ENCODE measurements at regions not wholly inside any gene's neighbourhood (a gene's known extent, or its start where the extent isn't known, plus 50 kb on each side); places are given as distances from the start of the nearest gene placed in this dataset.

DNA sequence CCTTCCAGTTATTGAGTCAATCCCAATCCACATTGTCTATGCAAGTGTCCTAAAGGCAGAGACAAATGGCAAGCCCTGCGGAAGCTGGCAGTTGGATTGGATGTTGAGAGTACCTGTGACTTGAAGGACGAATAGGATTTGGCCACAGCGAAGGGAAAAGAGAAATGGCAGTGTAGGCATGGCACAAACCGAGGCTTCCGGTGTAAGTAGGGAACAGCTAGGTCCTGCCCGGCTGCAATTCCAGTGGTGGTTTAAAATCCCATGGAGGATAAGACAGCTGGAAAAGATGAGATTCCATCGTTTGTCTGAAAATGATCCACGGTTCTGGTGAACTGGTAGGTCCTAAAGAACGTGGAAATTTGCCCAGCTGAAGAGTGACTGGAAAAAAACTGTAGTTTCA lies 296.2 kb downstream of the TCERG1L start:
- no peak for DNase-seq

DNA sequence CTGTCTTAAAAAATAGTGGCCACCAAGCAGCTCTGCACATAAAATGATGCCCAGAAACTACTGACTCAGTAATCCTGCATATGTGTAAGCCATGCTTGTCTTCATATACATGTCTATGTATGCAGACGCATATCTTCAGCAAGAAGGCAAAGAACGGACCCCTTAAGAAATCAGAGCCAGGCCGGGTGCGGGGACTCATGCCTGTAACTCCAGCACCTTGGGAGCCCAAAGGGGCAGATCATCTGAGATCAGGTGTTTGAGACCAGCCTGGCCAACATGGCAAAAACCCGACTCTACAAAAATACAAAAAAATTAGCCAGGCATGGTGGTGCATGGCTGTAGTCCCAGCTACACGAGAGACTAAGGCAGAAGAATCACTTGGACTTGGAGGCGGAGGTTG lies 295.0 kb downstream of the TCERG1L start:
- DNase-seq: no peak

- DNase-seq: no peak
Observed at GRCh38 chr10:131017566-131018285, 293.8 kb downstream of the TCERG1L start.

- no peak for DNase-seq
Observed at GRCh38 chr10:131018886-131019500, 292.5 kb downstream of the TCERG1L start.

- no peak for DNase-seq
Observed at GRCh38 chr10:131019696-131020095, 291.8 kb downstream of the TCERG1L start.

DNA sequence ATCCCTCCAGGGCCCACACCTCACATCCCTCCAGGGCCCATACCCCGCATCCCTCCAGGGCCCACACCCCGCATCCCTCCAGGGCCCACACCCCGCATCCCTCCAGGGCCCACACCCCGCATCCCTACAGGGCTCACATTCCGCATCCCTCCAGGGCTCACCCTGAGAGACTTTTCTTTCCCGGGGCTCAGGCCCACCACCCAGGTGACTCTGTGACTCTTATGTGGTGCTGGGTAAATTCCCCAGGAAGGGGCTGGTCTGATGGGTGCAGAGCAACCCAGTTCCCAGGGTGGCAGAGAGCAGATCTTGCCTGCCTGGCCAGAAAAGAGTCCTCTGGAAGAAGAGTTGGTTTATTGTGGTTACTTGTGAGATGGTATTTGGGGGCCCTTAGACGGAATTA lies 290.7 kb downstream of the TCERG1L start:
- no peak for DNase-seq

- DNase-seq: no peak
Observed at GRCh38 chr10:131021246-131021895, 290.1 kb downstream of the TCERG1L start.

GRCh38 chr10:131021969-131022368 lies 289.6 kb downstream of the TCERG1L start:
- no peak for DNase-seq

- DNase-seq: no peak
Observed at GRCh38 chr10:131022369-131022768, 289.2 kb downstream of the TCERG1L start.

- no peak for DNase-seq
Observed at GRCh38 chr10:131022981-131023380, 288.5 kb downstream of the TCERG1L start.

- DNase-seq: no peak
Observed at GRCh38 chr10:131024259-131025131, 287.0 kb downstream of the TCERG1L start.

- DNase-seq: no peak
Observed at GRCh38 chr10:131025333-131025732, 286.2 kb downstream of the TCERG1L start.

- DNase-seq: no peak
Observed at GRCh38 chr10:131027256-131027655, 284.3 kb downstream of the TCERG1L start.

GRCh38 chr10:131031346-131031745 lies 280.2 kb downstream of the TCERG1L start:
- DNase-seq: no peak

DNA sequence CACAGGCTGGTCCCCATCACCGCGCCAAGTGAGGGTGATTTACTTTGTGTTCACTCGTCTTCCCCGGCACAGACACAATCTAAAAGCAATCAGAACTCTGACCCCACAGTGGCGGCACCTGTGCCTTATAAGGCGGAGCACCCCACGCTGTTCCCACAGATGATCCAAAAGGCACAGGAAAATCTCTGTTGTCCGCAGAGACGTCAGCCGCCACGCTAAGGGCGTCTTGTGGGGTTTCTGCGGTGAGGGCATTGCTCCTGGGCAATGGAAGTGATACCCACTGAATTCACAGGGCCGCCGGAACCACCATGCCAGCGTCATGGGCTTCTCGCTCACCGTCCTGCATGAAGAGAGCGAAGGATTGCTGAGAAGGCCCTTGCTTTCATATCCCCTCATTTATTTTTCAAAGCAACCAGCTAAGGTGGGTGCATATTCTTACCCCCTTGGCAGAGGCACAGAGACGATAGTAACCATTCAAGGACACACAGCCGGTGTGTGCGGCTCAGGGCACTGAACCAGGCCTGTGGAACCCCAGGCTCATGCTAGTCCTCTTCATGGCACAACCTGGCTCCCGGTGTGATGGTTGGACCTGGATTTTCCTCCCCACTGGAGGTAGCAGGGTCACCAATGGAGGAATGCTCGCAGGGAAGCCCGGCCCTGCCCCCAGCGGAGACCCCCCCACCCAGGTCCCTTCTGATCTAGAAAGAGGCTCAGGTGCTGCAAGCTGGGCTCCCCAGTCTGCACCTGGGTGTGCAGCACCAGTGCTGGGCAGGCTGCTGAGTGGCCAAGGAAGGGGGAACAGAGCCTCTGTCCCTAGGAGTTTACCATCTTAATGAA lies 279.0 kb downstream of the TCERG1L start:
- no peak for DNase-seq

DNA sequence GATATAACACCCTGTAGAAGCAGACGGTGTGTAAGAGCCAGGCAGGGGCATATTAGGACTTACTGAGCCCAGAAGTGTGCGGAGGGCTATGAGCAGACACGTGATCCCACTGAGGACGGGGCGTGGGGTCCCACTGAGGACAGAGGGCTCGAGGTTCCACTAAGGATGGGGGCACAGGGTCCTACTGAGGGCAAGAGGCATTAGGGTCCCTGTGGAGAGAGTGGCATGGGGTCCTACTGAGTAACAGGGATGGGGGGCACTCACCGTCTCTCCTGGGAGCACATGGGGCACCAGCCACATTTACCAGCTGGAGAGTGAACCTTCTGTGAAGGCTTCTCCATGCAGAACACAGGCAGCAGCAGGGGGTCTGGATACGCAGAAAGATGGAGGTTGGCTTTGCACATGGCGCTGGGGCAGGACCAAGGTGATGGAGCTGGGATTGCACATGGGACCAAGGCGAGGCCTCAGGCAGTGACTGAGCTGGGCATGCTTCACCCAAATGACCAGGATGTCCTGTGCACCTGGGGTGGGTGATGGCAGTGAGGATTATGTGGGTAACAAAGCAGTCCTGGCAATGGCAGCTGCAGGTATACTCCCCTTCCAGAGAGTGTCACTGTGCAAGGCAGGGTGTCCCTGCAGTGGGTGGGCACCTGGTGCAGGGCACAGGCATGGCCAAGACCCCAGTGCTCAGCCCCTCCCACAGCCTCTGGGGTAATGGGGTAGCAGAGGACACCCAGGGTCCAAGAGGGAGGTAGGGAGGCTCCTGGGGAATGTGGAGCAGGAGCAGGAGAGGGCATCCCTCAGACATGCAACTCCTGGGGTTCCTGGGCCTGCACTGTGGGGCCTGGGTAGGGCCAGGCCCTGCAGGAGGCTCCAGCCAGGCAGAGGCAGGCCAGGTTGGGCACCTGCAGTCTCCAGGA lies 278.1 kb downstream of the TCERG1L start:
- no peak for DNase-seq

DNA sequence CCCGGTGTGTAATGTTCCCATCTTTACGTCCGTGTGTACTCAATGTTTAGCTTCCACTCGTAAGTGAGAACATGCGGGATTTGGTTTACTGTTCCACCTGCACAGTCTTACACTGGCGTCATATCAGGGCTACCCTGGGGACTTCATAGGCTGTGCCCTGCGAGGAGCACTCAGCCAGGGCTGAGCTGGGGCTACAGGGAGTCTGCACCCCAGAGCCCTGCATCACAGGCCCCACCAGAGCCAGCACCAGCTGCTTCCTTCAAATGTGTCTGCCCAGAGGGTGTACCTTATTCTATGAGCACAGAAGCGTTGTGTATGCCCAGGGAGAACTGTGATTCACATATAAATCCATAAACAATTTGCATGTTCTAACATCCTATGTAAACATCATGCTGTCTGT lies 277.1 kb downstream of the TCERG1L start:
- DNase-seq: no peak

- DNase-seq: no peak
Observed at GRCh38 chr10:131035779-131036178, 275.7 kb downstream of the TCERG1L start.

DNA sequence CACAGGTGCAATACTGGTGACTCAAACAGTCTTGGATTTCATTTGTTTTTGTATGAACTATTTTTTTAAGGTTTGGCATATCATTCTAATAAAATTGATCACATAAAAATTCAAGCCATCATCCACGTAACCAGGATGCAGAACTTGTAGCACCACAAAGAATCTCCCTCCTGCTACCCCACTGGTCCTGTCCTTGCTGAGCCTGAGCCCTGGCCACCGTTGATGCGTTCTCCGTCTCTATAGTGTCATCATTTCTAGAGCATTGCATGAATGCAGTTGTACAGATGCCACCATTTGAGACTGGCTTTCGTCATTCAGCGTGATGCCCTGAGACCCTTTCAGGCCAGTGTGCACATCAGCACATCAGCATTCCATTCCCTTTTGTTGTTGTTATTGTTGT lies 273.5 kb downstream of the TCERG1L start:
- DNase-seq: no peak

GRCh38 chr10:131041031-131041430 lies 270.5 kb downstream of the TCERG1L start:
- no peak for DNase-seq

- DNase-seq: no peak
Observed at GRCh38 chr10:131041441-131041840, 270.1 kb downstream of the TCERG1L start.

All from SHP77 (cell line).